Ramos (cell line): ENCODE measurements at regions not wholly inside any gene's neighbourhood (a gene's known extent, or its start where the extent isn't known, plus 50 kb on each side); places are given as distances from the start of the nearest gene placed in this dataset.

Source experiments
- in situ Hi-C: fragments of 300-500 bp; cut with MboI; formaldehyde crosslinking; loops from one replicate; pipeline ENCODE4 v1.14.3; 2022; ENCODE audit warnings: low sequenced_read_pairs; ENCODE audit not compliant: unreplicated experiment

DNA sequence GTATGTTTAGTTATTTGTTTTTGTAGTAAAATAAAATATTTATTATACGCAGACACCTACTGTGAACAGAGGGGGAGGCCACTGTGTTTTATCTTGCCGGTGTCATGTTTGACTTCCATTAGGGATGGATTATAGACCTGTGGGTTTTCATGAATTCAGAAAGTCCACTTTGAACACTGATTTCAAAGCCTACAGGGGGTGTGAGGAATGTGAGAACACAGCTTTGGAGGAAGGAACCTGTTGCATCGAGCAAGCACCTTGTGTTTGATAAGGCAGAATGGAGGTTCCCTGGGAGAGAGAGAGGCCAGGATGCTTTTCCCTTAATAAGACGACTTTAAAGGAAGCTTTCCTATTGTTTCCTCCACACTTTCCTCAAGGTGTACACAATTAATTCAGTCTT, 665.0 kb upstream of the MGMT start:
- in situ Hi-C loops: no loop called here

DNA sequence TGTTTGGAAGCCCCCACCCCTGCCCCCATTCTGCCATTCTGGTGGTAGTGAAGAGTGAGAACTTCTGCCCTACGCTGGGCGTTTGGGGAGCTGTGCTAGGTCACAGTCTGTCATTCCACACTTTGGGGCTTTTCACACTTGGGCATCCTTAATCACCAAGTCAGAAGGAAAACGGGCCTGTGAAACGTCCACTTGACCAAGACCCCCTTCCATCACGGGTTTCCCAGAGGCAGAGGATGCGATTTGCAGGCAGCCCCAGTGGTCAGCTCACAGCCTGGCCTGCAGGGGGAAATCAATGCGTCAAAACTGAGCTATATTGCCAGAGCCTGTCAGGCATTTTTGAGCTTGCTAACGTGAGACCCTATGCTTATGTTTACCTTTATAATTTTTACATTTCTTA, 663.3 kb upstream of the MGMT start:
- in situ Hi-C loops: no loop called here

DNA sequence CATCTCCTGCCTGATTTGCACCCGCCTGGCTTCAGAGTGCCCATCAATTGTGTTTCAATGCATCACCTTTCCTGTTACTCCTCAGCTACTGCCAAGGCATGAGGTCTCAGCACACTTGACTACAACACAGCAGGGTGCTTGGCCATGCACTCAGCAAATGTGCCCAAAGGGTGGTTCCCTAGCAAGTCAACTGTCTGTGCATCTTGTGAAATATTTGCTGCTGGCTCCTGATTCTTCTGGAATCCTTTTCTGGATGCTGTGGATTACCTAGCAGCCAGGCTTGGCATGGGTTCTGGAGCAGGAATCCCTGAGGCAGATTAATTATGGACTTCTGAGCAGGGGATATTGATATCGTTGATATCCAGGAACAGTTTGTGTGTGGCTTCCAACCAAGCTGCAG, 662.6 kb upstream of the MGMT start:
- in situ Hi-C loops: no loop called here

DNA sequence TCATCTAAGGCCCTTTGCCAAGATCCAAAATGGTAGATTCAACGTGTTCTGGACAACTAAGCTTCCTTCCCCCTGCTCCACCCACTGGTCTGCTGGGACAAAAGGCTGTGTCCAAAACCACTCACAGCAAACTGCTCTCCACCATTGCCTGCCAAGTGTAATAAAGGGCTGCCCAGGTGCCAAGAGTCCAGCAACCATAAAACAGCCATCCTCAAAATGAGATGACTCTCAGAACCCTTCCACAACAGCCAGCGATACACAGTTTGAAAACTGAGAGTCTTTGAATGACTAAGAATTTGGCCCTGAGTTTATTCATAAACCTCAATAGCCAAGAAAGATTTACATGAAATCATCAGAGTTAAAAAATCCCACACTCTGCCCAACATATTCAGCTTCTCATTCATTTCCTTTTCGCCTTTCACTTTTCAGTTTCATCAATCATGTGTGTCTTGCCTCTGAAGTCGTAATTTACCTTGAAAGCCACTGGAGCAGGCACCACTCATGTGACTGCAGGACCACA, 658.1 kb upstream of the MGMT start:
- in situ Hi-C loops: no loop called here

DNA sequence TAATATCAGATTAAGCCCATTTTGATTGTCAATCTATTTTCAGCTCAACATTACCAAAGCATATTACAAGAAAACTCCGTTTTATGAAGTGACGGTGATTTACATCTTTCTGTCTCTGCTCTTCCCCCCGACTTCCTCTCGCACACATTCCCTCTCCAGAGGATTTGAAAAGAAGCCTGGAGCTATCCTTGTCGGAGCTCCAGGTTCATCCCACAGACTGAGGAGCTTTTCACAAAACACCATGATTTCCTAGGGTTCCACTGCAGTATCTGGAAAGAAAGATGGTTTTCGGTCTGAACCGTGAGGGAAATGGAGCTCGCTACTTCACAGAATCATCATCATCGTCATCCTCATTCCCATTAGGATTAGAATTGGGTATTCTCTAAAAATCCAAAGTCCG, 655.5 kb upstream of the MGMT start:
- in situ Hi-C loops: no loop called here

DNA sequence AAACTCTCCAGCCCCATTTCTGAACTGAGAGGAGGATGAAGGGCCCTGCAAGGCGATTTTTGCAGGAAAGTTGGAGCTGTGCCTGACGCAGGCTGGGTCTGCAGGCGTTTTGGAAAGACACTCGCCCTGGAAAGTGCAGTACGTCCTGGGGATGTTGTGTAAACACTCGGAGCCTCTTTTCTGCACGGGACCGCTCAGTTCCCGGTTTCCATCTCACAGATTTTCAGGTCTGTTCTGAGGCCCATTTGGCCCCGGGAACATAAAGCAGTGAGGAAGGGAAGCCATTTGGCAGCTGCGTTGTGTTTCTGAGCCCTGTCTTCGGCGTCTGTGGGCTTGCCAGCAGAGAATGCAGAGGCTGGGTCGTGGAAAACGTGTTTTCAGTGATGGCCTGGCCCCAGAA, 655.0 kb upstream of the MGMT start:
- in situ Hi-C loops: no loop called here

DNA sequence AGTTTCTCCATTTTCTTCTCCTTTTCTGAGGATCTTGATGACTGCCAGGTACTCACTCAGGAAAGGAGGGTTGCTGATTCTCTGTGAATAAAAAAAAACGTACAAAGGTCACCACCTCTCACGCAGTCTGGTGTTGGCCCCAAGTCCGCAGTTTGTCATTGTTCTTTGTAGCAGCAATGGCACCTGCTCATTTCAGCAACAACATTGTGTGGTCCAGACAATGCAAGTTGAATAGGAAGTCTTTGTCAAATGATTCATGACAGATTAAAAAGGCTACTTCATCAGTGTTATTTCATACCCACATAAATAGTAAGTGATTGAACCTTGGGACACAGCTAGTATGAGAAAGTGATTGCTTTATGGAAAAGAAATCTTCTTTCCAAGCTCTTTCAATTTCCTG, 653.5 kb upstream of the MGMT start:
- in situ Hi-C loops: no loop called here

DNA sequence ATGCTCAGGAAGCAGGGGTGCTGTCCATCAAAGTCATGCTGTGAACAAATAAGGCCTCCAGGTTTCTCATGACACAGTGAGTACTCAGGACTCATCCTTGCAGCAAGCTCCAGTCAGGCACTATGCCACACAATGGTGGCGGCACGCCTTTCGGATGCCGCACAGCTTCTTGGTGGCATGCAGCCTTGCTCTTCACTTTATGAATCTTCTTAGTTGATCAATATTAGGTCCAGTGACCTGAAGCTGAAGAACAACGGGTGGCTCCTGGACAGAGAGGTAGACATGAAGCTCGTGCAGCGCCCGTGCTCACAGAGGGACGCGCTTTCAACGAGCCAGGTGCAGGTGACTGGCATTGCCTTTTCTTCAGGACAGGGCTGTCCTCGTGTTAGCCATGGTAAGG, 653.0 kb upstream of the MGMT start:
- in situ Hi-C loops: no loop called here

DNA sequence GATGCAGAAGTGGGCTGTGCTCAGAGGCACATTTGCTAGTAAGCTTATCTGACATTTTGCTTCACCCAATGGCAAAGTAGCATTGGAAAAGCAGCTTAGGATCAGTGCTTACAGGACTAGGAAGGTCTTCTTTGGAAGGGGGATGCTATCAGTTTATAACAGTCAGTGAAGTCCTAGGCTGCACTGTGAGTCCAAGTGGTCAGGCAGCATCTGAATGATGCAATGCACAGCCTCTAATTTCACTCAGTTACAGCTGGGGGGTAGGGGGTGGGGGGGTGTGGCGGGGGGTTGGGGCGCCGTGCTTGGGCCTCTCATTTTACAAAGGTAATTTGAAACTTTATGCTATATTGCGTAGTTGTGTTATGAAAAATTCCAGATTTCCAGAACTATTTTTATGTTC, 652.3 kb upstream of the MGMT start:
- in situ Hi-C loops: no loop called here

DNA sequence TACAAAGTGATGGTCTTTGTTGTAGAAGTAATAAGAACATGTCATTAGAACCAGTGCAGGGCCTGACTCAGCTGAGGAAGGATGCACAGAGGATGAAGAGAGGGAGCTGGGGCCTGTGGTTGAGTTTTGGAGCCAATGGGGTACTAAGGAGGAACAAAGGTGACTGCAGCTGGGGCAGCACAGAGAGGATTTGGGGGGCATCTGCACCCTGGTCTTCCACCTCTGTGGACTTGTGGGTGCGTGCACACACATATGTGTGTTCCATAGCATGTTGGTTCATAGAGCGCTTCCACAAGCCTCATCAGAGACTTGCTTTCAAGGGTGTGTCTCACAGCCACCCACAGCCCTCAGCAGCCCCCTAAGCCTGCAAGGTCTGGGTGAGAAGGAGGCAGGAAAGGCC, 650.3 kb upstream of the MGMT start:
- in situ Hi-C loops: no loop called here

DNA sequence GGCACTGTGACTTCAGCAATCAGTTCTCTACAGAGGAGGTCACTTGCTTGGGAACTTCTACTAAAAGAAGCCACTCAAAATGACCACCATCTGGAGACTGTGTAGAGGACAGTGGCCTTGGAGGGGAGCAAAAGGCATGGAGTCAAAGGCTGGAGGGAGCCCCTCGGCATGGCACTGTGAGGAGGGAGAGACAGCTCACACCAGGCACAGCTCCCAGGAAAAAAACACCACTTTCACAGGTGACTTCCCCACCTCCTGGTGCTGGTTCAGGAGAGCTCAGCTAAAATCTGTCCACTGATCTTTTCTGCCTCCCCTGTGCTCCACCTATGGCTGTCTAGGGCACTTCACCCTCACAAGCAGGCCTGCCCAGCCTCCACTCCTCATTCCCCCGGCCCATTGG, 649.4 kb upstream of the MGMT start:
- in situ Hi-C loops: no loop called here

DNA sequence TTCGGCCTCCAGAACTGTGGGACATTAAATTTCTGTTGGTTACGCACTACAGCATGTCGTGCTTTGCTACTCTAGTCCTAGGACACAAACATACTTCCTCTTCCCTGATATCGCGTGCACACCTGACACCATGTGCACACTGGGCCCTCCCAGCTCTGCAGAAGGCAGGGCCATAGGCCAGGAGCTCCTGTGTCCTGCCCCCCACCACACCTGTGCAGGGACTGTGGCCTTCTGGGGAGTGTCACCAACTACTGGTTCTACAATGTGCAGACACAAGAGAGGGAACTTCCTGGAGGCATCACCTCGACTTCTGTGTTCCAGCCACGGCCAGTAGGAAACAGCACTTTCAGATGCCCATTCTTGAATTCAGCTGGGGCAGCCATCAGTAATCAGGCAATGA, 646.4 kb upstream of the MGMT start:
- in situ Hi-C loops: no loop called here

DNA sequence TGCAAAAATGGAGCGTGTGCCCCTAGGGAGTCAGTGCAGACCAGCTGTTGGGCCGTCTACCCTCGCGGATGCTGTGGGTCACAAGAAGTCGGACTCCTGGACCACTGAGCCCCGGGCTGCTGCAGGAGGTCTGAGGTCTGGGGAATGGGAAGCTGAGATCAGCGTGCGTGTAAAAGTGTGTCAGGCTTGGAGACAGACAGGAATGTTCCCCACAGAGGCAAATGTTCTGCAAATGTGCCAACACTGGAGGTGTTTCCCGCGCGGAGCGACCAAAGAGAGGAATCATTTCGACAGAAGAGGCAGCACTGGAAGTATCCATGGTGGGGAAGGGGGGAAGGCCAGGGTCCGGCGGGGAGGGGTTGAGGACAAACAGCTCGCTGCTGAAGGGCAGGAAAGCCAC, 643.8 kb upstream of the MGMT start:
- in situ Hi-C loops: no loop called here

DNA sequence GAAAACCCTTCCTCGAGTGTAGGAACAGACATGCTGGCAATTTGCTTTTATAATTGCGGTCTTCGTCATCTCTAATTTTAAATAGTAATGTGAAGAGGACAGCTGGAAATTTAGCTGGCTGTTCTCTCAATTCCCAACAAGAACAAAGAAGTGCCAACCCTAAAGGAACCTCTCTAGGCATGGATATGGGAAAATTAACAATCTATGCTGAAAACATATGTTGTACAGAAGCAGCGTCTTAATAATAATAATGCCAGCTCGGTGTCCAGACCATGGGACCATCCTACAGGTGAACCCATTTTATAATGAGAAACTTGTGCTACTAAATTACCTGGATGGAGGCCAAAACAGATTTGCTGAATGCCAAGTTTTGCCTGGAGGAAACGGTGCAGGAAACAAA, 641.4 kb upstream of the MGMT start:
- in situ Hi-C loops: no loop called here

DNA sequence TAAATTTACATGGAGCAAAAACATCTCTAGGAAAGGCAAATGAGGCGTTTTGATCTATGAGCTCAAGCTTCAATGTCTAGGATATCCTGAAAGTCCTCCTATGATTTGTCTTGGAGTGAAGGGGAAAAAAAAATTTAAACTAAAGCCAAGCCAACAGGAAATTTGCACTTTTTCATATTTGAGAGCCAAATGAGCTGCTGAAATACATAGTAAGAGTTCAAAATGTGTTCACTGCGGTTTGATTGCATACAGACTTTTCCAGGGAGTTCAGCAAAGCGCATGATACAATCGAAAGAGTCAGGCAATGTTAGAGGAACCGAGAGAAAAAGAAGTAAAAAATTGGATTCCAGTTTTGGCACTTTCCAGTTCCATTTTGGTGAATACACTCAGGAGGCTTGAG, 633.4 kb upstream of the MGMT start:
- in situ Hi-C loops: no loop called here

DNA sequence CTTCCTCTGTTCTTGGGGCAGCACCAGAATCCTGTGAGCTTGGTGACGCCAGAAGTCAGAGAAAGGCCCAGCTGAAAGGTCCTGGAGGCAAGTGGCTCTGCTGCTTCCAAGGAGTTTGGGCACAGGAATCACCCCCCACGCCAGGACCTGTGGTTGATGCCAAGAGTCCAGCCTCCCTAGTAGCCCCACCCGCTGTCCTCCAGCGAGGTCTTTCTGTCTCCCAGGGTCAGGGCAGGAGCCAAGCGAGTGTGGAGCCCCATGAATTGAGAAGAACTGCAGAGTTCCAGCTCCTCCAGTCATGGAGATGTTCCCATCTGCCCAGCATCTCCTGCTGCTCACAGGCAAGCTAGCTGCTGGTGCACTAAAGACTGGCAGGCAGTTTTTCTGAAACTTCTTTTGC, 631.7 kb upstream of the MGMT start:
- in situ Hi-C loops: no loop called here

DNA sequence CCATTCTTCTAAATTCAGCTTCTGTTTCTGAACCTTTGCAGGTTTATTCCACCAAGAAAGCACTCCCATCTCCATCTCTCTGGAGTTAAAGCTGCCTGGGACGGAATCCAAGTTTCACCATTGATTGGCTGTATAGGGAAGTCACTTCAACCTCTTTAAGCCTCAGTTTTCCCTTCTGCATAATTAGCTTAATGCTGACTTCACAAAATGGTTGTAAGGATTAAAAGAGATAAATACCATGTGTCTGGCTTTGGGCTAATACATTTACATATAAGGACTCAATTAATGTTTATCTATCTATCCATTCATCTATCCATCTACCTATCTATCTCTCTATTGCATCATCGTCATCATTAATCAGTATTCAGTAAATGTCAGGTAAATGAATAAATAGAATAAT, 629.6 kb upstream of the MGMT start:
- in situ Hi-C loops: no loop called here

DNA sequence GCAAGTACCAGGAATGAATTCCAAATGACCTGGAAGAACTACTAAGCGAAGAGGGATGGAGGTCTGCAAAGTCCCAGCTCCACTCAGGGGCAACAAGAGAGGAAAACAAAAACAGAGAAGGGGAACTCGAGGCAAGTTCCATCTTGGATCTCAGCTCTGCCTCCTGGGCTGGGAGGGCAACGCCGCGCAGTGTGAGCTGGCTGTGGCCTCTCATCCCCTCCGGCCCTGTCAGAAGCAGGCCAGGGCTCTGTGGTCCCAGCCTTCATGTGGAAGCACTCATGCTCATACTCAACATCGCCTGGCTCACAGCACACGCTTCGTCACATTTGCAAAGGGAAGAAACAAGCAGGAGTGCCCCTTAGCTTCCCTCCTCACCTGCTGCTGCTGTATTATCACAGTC, 627.9 kb upstream of the MGMT start:
- in situ Hi-C loops: no loop called here

DNA sequence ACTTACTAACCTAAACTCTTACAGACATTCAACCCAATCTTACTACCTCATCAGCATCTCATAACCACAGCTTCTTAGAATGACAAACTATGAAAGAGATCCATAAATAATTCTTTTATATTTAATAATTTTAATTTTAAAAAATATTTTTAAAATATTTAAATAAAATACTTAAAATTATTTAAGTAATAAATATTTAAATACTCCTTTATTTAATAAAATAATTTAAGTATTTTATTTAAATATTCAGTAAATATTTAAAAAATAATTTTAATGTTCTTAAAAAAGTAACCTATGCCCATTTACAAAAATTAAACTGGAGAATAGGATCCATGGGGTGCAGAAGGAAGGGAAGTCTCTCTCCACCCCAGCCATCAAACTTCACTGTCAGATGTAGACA, 627.3 kb upstream of the MGMT start:
- in situ Hi-C loops: no loop called here

DNA sequence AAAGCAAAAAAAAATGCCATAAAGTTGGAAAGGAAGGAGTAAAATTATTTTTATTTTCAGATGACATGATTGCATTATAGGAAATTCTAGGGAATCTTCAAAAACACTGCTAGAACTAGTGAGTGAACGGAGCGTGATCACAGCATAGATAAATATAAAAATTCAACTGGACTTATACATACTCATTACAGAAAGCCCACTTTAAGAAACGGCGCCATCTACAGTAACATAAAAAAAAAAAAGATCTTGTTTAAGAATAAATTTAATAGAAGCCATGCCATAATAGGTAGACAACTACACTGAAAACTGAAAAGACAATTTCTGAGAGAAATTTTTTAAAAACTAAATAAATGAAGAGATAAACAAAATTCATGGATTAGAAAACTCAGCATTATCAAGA, 623.1 kb upstream of the MGMT start:
- in situ Hi-C loops: no loop called here

DNA sequence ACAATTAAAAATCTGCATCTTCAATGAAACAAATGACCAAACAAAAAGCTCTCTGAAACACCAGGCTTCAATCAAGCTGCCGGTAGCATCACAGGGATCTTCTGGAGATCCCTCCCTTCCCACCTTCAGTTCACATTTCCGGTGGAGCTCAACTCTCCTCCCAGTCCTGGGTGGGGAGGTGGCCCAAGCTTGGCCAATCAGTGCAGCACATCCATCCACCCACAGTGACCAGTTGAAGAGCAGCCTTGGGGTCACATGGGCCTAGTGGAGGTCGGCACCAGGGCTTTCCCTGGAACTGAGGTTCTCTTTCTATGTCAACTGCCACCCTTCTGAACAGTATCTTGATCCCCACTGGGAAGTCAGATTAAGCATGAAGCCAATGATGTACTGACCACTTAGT, 620.1 kb upstream of the MGMT start:
- in situ Hi-C loops: no loop called here

DNA sequence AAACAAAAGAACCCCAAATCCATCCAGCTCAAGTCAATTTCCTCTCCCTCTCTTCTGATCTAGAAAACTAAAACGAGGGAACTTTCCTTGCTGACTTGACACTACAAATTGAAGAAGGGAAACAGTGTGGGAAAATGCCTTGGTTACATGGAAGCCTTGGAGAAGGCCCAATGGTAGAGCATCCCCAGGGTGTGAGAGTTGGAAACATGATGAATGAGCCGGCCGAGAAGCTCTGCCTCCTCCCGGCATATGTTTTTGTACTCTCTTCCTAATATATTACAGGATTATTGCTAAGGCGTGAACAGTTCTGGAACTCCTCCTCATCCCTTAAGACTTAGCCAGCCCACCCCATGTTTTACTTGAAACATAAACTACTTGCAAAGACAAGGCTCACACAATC, 618.2 kb upstream of the MGMT start:
- in situ Hi-C loops: no loop called here

DNA sequence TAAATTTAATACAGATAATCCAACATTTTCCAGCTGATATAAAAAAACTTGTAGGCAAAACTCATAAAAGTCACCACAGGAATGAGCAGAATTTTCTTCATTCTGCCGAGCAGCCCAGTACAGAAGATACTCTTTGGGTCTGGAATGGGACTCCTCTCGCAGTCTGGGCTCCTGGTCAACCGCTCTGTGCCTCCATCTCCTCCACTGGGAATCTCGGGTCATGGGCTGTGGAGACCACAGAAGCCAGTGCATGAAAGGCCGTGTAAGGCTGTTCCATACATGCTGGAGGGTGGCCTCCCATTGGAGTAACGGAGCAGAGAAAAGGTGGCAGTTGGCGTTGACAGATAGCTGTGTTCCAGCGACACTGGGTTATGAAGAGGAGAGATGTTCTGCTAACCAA, 616.4 kb upstream of the MGMT start:
- in situ Hi-C loops: loop anchor here (25.0 kb wide), 1 partner anchor 588 kb away; no protein-coding TSS in a partner anchor
